HG02938 (cell line): ENCODE measurements at regions not wholly inside any gene's neighbourhood (a gene's known extent, or its start where the extent isn't known, plus 50 kb on each side); places are given as distances from the start of the nearest gene placed in this dataset.
"Not testable (repeated sequence)": the region's sequence is repeated elsewhere in the genome, so short reads cannot be mapped to it uniquely, and the experiment has no call there.

ENCODE experiments used
- ATAC-seq: cut with Tn5 transposase; IDR thresholded peaks from one replicate; pipeline ENCODE4 v1.9.1; 2021; ENCODE audit warnings: mild to moderate bottlenecking, moderate library complexity; ENCODE audit not compliant: unreplicated experiment

DNA sequence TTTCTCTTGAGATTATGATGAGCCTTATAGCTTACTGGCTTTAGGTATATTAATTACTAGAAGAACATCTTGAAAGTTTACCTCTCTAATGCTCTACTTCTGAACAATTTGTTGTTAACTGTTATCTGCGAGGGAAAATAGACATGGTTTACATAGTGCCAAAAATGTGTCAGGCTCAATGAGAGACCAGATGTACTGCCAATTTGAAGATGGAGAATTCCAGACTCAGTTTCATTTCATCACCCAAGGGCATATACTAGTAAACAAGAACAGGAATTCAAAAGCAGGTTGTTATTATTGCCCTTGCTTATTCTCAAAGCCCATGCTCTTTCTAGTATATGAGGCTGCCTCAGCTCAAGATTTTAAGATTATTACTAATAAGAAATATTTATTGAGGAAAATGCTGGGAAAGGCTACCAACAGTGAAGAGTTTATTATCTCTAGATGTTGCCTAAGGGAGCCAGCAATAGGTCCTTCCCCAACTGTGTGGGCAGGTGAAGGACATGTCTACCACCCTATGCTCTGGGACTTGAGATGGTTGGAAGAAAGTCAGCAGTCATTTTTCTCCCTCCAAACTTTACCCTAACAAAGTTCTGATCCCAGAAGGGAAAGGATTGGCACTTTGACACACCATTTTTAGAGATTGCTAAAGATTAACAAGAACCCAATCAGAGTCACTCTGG lies 792.7 kb downstream of the METTL4 start:
- ATAC-seq: no peak

DNA sequence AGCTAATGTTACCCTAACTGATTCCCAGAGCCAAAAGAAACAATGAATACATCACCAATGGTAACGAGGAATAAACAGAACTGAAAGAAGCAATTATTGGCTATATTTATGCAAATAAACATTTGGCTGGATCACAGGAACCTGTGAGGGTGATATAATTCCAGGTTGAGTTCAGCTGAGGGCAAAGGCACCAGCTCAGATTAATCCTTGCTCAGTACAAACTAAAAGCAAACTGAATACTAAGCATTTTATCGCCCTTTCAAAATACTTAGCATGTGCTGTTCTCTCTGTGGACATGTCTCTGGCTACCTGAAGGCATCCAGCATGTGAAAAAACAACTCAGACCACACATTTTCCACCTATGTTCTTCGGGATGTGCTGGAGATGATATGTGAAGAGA lies 791.7 kb downstream of the METTL4 start:
- ATAC-seq: no peak

DNA sequence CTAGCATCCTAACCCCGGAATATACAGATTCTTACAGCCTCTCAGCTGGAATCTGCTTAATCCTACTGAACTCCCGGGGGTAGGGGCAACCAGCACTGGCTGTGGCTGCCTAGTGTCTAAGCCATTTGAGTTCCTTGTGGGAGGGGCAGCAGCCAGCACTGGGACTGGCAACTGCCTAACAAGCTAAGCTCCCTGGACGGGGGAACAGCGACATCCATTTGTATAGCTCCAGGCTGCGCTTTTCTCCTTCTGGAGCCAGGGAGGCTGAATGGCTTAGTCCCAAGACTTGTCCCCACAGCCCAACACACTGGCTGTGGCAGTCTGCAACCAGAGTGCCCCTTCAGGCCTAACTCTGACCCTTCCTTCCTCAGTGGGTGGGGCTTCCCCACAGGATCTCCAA lies 787.2 kb downstream of the METTL4 start:
- ATAC-seq: no peak

DNA sequence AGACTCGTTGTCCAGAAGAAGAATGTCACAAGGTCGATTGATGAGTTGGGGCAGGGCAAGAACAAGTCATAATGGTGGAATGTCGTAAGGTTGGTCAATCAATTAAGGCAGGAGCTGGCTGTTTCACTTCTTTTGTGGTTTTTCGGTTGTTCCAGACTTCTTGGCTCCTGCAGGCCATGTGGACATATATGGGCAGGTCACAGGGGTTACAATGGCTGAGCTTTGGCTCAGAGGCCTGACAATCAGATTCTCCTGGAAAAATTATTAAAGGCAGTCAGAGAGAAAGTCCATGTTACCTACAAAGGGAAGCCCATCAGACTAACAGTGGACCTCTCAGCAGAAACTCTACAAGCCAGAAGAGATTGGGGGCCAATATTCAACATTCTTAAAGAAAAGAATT lies 785.3 kb downstream of the METTL4 start:
- not testable (repeated sequence) for ATAC-seq

DNA sequence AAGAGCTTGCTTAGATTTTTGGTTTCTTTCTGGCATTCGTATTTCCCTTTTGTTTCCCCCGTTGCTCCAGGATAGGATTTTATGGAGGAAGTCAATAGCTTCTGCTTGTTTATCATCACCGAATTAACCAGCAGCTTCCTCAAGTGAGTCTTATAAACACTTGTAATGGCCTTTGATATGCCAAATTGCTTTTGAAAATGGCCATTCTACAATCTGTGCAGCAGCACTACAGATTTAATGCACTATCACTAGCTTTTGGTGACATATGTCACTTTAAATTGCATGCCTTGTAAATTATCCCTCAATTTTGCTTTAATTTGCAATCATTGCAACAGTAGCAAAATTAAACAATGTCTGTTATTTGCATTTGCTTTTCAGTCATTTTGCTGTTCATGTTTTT lies 774.7 kb downstream of the METTL4 start:
- no peak for ATAC-seq

DNA sequence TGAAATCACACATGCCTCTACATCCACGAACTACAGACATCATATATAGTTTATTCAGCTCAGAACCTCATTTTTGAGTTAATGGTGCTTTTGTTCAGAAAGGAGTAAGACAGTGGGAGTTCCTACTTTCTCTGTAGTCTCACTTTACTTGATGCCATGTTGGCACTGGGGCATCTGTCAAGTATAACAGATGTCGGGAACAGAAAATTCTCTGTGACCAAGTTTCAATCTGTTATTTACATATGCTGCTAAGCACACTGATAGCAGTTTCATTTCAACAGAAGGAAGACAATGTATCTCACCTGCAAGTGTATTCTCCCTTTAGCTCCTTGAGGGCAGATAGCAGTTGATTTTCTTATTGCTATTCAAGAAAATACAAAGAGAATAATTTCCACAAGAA lies 774.1 kb downstream of the METTL4 start:
- ATAC-seq: no peak

DNA sequence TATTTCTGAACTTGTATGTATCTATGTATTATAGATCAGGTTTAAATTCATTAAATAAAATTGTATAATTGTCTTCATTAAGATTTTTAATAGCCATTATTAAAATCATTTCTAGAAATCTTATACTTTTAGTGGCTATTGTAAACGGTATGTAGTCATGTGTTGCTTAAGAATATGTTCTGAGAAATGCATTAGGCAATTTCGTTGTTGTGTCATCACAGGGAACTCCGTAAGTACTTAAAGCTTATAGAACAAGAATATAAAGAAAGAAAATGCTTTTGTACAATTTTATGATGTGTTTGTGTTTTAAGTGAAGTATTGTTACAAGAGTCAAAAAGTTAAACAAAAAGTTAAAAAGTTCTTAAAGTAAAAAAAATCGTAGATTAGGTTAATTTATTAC lies 765.8 kb downstream of the METTL4 start:
- ATAC-seq: no peak

DNA sequence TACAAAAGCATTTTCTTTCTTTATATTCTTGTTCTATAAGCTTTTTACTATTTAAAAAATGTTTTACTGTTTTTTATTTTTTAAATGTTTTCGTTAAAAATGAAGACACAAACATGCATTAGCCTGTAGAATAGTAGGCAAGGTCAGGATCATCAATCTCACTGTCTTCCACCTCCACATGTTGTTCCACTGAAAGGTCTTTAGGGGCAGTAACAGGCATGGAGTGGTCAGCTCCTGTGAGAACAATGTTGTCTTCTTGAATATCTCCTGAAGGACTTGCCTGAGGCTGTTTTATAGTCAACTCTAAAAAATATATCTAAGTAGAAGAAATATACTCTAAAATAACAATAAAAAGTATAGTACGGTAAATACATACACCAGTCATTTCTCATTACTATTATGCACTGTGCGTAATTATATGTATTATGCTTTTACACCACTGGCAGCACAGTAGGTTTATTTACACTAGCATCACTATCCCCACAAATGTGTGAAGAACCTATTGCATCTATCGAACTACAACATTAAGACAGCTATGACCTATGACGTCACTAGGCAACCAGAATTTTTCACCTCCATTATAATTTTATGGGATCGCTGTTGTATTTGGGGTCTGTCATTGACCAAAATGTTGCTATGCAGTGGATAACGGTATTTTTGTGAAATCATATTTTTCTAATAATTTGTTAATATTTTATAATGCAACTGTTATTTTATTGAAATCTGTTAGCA lies 764.3 kb downstream of the METTL4 start:
- ATAC-seq: no peak

DNA sequence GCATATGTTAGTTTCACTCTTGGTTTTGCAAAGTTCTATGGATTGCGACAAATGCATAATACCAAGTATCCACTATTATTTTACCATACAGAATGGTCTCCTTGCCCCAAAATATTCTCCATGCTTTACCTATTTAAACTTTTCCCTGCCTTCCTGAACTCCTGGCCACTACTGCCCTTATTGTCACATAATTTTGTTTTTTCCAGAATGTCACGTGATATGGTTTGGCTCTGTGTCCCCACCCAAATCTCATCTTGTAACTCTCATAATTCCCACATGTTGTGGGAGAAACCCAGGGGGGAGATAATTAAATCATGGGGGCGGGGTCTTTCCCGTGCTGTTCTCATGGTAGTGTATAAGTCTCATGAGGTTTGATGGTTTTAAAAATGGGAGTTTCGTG lies 760.0 kb downstream of the METTL4 start:
- no peak for ATAC-seq

DNA sequence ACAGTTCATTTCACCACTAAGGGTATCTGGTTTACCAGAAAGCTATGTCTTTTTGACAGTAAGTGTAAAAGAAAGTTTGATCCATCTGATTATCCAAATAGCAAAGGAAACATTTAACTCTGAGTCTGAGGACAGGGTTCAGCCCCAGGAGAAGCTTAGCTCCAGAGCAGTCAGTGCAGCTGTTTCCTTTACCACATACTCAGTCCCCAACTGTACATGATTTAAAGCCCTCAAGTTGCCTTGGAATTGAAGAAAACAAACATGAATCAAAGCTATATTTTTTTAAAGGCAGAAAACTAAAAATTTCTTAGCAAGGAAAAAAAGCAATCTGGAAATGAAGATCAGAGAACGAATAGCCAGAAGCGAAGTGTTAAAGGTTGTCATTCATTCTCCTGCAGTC lies 746.0 kb downstream of the METTL4 start:
- ATAC-seq: no peak

DNA sequence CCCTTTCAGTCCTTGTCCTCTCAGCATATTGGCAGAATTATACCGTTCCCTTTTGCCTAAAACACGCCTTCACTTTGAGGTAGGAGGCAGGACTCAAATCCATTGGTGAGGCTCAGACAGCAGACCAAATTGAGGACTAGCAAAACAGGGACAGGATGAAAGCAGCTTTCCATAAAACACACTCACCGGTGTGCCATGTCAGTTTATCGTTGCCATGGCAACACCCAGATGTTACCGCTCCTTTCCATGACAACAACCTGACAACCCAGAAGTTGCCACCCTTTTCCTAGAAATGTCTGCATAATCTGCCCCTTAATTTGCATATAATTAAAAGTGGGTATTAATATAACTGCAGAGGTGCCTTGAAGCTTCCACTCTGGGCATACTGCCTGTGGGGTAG lies 730.4 kb downstream of the METTL4 start:
- ATAC-seq: no peak

DNA sequence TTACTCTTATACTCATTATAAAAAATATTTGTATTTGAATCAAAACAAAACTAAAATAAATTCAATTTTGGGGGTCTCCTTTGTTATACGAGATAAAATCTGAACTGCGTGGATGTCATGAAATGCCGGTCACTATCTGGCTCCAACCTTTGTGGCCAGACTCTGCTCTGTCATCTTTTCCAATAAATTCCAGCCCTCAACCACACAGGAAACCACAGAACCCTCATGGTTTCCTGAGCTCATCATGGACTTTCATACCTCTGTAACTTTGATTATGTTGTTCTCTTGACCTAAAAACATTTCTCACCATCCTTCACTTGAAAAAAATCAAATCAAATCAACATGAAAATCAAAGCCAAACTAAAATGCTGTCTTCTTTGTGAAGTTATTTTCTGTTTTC lies 724.7 kb downstream of the METTL4 start:
- ATAC-seq: no peak

DNA sequence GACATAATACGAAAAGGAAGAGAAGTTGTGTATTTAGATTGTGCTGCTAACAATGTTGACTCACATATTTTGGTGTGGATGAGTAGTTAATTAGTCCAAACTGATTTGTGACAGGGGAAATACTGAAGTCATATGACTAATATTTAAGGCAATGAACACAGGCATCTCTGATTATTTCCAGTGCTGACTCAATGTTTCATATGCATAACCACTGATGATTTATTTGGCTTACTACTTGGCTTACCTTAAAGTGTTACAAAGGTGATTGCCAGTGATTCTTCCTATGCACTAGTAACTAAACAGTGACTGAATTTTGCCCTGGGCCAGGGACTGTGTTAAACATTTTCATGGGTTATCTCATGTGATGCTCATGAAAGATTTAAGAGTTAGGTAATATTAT lies 722.6 kb downstream of the METTL4 start:
- ATAC-seq: no peak

DNA sequence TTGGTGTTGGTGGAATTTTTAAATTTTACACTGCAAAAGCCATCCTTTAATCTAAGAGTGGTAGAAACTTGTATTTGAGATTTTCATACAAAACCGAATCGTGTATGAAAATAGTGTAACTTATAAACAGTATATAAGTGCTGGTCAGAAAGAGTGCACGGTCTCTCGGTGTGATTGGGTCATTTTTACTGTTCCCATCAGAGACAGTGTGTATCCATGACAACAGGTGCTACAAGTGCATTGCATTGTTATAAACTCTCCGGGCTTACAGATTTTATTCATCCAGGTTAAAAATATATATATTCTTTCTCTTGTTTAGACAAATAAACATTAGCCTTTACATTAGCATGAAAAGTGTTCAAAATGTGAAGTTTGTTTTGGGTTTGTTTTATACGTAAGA lies 721.9 kb downstream of the METTL4 start:
- ATAC-seq: no peak

DNA sequence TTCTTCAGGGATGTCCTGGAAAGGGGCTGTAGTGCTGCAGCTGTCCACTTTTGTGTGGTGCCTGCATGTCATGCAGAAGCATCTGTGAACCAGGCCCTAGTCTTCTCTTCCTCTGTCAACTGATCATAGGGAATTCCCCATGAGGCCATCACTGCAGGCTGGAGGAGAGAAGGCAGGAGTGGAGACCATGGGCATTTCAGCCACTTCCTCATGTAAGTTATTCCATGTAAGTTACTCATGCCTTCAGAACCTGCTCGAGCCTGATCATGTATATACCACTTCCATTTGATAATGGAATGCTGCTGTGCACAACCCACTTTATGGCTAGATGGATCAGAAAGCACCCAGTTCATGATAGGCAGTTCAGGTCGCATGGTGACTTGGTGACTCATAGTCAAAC lies 714.0 kb downstream of the METTL4 start:
- not testable (repeated sequence) for ATAC-seq

DNA sequence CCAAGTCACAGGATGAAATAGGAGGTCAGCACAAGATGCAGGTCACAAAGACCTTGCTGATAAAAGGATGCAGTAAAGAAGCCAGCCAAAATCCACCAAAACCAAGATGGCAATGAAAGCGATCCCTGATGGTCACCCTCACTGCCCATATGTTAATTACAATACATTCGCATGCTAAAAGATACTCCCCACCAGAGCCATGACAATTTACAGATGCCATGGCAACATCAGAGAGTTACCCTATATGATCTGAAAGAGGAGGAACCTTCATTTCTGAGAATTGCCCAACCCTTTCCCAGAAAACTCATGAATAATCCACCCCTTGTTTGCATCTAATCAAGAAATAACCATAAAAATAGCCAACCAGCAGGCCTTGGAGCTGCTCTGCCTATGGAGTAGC lies 709.8 kb downstream of the METTL4 start:
- no peak for ATAC-seq

DNA sequence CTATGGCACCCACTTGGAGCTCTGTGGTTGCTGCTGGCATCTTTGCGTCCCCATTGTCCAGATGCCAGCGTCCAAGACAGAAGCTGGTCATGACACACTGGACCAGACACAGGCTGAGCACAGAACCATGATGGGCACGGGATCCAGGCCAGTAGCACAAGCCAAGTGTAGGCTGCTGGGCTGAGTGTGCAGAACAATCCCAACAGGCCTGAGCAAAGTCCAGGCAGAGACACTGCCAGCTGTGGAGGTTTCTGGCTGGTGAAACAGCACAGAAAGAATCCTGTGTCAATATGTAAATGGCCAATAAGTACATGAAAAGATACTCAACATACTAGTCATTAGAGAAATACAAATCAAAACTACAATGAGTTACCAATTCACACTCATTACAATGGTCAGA lies 705.4 kb downstream of the METTL4 start:
- ATAC-seq: no peak

DNA sequence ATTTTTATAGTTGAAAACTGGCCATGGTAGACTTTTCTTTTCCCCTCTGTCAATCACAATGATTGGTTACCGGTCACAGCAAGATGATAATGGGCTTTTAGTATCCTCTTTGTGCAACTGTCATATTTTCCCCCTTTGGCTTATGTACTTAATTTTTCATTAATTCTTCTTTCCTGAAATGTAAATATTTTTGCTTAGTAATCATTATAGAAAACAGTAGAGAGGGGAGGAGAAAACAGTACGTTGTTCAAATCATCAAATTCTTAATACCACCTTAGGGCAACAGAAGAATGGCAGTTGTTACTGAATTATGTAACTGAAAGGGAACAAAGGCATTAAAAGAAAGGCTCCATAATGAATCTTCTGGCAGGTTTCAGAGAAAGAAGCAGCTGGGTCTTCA lies 699.0 kb downstream of the METTL4 start:
- ATAC-seq: no peak

DNA sequence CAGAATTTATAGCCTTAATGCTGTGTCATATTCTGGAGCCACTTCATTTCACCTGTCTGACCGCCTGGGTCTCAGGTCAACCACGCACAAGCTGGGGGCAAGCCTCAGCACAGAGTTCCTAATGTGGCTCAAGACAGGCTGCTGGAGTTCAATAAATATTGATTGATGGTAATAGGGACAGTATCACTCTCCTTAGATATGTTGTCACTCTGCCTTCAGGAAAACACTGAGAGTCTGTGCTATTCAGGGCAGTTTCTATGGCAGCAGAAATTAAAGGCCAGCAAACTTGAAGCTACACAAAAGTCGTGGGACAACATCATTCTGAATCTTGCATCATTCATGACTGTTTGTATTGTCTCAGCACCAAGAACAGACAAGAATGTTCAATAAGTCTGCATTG lies 696.1 kb downstream of the METTL4 start:
- ATAC-seq: no peak

DNA sequence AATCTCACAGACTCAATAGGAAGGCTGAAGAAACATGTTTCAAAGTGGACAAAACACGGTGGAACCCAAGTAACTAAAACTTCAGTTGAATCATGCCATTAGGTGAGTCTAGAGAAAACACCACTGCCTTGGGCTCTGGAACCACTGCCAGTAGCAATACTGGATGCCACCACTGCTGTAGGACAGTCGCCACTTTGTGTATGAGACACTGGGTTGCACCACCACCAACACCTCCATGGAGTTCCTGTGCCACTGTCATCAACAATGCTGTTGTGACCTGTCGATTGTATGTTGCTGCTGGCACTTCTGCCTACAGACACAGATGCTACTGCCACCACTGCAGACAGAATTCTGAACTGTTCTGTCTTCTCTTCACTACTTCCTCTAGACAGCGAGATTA lies 686.7 kb downstream of the METTL4 start:
- ATAC-seq: no peak

DNA sequence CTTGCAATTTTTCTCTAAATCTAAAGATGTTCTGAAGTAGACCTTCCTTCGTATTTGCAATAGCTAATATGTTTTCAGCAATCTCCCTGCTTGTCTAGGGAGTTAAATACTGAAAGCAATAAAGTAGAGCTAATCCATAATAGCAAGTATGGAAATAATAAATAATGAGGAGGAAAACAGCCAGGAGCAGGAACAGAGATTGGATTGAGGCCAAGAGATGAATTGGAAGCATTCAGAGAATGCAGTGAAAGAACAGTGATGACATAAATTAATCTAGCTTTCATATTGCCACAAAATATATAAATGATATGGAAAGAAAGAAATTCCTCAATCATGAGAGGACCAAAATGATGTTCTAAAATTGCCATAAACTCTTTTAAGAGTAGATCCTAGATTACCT lies 679.7 kb downstream of the METTL4 start:
- ATAC-seq: no peak

DNA sequence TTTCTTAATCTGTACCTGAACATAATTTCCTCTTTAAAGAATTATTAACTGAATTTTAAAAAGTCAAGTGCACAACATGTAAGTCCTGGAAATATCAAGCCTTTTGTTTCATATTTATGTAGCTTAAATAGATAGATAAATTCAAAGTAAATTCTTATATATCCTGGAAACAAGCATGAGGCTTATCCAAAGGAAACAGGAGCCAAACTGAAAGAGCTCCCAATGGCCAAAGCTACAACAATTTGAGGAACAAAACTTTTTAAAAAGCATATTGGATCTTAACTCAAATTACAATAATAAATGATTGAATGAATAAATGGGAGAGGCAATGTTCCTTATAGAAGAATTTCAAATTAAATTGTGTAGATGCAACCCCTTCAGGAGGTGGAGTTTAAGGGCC lies 679.1 kb downstream of the METTL4 start:
- no peak for ATAC-seq
